NCI-H82 treated with DMSO at 0.1 percent for 48 hours (cell line): ENCODE measurements at regions not wholly inside any gene's neighbourhood (a gene's known extent, or its start where the extent isn't known, plus 50 kb on each side); places are given as distances from the start of the nearest gene placed in this dataset.
"Not testable (repeated sequence)": the region's sequence is repeated elsewhere in the genome, so short reads cannot be mapped to it uniquely, and the experiment has no call there.

Experiments used
- DNase-seq: peaks from one replicate; lab custom pipeline; 2025; ENCODE audit not compliant: unreplicated experiment; lab: John Stamatoyannopoulos, UW

DNA sequence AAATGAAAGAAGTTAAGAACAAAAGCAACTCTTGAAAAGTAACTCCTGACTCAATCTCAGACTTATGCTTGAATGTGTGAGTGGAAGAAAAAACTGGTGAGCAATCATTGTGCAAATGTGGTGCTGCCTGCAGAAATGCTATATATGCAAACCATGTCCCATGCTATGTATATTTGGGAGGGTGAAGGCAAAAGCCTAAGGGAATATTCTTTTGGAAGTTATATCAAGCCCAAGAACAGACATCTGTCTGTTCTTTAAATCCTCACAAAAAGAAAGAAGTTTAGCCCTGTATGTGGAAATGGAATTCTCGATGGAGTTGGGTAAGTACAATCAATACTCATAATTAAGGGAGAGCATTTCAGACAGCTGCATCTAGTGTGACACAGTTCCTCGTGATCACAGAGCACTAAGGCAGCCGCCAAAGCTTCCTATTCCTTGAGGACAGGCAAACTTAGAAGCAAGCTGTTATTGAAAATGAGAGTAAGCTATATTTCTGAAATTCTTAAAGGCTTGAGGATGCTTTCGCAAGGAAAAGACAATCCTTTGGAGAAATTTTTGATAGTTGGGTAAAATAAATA lies 406.5 kb upstream of the CHORDC1 start:
- no peak for DNase-seq

DNA sequence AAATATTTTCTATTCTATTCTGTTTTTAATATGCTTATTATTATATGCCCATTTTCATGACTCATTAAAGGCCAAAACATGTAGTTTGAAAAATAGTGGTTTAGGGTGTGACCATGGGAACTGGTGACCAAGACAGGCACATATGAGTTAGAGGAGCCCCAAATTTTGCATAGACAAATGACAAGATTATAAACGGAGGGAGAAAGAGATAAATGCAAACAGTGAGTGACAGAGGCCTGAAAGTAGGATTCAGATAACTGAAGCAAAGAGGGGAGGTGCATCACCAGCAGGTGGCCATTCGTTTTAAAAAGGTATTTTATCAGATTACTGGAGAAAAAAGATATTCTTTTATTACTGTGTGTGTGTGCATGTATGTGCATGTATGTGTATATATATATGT lies 391.5 kb upstream of the CHORDC1 start:
- no peak for DNase-seq

DNA sequence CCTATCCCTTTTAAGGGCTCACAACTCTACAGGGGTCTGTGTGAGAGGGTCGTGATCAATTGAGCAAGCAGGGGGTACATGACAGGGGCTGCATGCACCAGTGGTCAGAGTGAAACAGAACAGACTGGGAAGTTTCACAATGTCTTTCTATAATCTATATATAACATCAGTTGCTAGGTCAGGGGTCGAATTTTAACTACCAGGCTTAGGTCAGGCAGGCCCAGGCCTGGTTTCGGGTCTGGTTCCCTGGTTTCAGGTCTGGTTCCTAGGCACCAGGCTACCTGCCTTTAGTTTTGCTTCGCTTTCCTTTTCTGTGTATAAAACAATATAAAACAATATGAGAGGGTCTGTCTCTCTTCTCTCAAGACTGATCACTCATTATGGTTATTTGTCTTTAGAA lies 390.2 kb upstream of the CHORDC1 start:
- DNase-seq = not testable (repeated sequence)

DNA sequence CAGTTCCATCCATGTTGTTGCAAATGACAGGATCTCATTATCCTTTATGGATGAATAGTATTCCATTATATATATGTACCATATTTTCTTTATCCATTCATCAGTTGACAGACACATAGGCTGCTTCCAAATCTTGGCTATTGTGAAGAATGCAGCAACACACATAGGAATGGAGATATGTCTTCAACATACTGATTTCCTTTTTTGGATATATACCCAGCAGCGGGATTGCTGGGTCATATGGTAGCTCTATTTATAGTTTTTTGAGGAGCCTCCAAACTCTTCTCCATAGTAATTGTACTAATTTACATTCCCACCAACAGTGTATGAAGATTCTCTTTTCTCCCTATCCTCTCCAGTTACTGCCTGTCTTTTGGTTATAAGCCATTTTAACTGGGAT lies 383.9 kb upstream of the CHORDC1 start:
- DNase-seq = no peak

DNA sequence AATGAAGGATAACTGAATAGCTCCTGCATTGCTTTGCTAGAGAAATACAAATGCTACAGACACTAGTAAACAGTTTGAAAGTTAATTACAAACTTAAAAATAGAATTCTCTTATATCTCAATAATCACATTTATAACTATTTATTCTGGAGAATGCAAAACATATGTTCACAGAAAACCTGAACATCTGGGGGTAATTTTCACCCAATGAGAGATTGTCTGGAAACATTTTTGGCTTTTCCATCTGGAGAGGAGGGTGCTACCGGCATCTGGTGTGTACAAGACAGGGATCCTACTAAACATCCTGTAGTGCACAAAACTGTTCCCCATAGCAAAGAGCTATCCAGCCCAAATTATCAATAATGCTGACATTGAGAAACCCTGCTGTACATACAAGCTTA lies 378.4 kb upstream of the CHORDC1 start:
- DNase-seq = no peak

DNA sequence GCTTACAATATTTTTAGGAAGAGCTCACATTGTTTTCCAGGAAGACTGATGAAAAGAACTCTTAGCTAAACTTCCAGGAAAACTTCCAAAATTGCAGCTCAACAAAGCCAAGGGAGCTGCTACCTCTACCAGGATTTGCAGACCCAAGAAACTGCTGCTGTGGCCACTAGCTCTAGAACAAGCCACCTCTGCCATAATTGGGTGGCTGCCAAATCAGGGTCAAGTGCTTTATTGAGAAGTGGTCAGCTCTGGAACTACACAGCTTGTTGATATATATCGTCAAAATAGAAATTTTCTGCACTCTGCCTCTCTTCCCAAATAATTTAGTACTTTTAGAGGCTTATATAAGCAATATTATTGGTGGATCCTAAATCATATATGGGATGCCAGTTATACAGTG lies 371.8 kb upstream of the CHORDC1 start:
- no peak for DNase-seq

DNA sequence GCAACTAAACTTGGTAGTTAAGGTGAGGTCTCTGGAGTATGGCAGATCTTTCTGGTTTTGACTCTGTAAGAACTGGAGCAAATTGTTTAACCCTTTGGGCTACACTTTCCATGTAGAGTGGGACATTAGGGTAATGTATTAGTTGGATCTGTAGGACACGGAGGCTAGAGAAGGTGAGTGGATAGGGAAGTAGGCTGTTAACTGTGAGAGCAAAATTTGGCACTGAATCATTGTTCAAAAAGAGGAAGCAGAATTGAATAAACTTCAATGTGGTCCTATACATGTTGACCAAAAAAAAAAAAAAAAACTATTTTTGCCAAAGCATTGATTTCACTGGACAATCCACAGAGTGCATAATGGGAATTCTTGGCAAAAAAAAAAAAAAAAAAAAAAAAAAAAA lies 370.2 kb upstream of the CHORDC1 start:
- no peak for DNase-seq

DNA sequence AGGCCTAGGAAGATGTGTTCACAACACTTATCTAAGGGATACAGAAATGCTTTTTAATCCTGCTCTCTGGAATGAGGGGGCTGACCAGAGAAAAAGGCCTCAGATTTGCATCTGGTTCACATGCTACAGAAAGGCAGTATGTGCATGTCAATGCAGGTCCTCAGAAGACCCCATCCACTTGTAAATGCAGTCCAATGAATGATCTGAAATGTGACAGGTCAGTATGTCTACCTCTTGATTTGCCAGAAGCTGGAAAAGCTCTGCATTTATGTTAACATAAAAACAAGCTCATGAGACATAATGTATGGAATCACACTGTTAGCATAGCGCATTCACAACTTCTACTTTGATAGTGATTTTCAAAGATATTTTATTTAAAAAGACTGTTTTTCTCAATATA lies 367.4 kb upstream of the CHORDC1 start:
- DNase-seq = no peak

DNA sequence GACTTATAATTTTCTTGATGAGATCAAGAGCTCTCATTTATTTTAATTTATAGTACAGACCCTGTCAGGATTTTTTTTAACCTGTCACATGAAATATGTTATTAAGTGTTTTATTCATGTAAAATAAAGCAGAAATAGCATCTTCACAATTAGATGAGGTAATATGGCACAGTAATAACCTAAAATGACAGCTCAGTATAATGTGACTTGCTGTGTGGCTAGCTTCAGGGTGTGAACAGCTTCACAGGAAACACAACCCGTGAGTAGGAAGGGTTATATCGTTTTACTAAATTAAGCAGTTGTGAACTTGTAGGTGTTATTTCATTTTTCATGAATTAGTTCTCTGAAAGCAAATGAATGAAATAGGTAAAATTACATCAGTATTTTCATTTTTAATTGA lies 366.9 kb upstream of the CHORDC1 start:
- DNase-seq = no peak

DNA sequence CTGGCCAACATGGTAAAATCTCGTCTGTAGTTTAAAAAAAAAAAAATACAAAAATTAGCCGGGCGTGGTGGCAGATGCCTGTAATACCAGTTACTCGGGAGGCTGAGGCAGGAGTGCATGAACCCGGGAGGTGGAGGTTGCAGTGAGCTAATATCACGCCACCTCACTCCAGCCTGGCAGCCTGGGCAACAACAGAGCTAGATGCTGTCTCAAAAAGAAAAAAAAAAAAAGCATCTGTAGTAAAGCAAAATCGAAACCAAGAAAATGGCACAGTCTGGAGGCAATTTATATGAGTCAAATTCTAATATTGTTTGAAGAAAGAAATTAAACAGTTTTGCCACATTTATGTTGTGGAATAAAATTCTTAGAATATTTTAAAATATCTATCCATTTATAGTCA lies 365.0 kb upstream of the CHORDC1 start:
- no peak for DNase-seq

DNA sequence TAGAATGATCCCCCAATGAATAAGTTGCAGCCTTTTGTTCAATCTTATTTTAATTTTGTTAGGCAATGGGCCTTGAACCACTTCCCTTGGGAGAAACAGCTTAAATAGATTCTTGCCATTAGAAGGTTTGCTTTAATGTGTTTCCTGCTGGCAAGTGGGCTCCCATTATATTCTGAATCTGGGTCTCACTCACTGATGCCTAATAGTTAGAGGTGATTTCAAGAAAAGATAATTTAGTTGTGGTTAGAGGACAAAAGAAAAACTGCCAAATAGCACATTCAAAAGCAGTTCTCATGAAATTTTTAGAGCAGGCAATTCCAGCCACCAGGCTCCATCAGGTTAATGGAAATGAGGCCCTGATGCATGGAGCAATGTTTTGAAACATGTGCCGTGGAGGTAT lies 362.6 kb upstream of the CHORDC1 start:
- DNase-seq = no peak

DNA sequence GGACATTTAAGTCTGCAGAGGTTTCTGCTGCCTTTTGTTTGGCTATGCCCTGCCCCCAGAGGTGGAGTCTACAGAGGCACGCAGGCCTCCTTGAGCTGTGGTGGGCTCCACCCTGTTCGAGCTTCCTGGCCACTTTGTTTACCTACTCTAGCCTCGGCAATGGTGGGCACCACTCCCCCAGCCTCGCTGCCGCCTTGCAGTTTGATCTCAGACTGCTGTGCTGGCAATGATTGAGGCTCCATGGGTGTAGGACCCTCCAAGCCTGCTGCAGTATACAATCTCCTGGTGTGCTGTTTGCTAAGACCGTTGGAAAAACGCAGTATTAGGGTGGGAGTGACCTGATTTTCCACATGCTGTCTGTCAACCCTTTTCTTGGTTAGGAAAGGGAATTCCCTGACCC lies 360.1 kb upstream of the CHORDC1 start:
- not testable (repeated sequence) for DNase-seq

DNA sequence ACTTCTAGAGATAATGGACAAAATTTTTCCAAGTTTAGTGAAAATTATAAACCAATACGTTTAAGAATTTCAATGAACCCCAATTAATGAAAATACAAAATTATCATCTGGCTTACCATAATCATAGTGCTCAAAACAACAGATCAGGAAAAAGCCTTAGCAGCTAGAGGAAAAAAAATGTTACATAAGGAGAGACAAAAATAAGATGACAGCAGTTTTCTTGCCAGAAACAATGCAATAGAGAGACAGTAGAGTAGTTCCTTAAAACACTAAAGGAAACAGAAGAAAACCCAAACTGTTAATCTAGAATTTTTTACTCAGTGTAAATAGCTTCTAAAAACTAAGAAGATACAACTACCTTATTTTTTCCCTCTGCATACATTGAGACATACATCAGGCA lies 341.7 kb upstream of the CHORDC1 start:
- no peak for DNase-seq

DNA sequence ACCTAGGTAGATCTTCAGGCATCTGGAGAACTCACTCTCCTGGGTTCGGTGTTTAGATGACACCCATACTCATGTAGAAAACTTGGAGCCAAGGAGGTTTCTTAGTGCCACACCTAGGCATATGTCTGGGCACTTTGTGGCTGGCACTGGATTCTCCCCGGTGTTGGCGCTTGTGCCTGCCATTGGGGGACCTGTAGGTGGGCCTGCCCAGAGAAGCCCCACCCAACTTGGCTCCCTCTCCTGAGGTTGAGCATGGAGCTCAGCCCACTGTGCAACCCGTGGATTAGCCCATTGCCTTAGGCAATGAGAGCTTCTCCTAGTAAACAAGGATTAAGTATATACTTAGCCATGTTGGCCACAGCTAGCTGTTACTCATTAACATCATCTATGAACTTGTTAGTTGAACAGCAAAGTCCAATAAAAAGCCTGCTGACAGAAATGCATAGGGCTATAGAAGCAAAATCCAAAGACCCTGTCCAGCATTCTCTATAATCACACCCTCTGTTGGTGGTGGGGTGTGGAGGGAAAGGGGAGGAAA lies 335.5 kb upstream of the CHORDC1 start:
- no peak for DNase-seq

DNA sequence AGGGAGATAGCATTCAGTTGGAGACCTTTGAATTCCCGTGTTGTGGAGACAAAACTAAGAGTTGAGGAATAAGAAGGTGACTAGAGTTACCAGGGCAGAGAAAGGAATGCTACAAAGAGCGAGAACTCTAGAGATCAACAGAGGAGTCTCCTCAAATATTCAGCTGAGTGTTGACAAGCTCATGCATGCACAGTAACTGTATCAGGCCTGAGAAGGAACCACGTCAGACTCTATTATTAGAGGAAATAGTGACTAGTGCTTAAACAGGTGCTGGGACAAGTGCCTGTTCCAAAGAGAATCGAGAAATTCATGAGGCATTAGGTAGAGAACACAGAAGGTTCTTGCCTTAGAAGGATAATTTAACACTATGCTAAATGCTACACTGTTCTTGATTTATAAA lies 333.8 kb upstream of the CHORDC1 start:
- no peak for DNase-seq

DNA sequence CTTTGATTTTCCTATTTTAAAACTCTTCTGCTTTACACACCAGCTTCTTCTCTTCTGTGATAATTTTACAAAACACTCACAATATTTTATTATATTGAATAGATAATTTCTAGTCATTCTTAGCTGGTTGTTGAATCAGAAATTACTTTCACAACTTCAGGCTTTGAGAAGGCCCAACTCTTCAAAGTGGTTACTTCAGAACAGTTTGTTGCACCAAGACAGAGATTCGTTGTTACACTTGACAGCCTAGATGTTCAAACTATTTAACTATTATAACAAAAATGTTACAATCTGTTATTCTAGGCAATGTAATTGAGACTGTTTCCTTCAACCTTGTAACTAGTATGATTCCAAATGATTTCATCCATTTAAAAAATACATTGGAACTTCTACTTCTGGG lies 333.2 kb upstream of the CHORDC1 start:
- no peak for DNase-seq

DNA sequence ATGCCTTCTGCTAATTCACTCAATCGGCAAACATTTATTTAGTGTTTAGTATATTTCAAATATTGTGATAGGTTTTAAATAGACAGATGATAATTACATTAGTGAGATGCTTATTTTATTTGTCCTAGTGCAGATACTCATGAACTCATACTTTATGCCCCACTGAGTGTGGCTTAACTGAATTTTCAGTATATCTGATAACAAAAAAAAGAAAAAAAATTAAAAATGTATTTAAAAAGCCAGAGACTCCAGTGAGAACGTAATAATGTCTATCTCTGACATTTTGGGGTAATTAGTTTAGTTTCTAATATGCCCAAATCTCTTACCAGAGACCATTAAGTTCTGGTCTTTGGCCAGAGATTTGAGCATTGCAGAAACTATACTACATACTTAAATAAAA lies 332.6 kb upstream of the CHORDC1 start:
- DNase-seq = no peak

DNA sequence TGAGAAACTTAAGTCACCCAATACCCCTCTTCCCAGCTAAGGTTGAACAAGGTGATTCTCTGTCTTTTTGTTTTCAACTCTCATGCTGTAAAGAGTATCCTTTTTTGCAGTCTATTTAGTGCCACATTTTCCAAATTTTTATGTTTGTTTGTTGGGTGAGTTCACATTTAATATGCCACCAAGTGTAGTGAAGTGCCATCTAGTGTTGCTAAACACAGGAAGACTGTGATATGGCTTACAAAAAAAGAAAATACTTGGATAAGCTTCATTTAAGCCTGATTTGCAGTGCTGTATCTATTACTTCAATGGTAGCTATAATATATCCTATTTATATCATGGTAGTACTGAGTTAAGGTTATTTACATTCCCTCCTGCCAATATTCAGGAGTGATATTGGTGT lies 319.2 kb upstream of the CHORDC1 start:
- no peak for DNase-seq

DNA sequence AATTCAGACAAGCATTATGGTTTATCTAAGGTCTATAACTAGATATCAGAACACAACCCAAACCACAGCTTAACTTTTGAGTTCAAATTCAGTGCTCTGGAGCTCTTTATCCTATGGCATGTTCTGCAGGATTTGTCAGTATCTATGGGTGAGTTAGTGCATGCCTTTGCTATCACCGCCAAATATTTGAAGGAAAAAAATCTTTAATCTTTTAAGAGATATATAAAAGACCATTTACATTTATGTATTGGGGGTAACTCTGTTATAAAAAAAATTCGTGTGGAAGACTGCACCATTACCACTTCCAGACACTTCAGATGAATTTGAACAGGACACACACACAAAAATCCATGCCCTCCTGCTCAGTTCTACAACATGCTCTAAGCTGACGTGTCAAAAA lies 313.5 kb upstream of the CHORDC1 start:
- no peak for DNase-seq

DNA sequence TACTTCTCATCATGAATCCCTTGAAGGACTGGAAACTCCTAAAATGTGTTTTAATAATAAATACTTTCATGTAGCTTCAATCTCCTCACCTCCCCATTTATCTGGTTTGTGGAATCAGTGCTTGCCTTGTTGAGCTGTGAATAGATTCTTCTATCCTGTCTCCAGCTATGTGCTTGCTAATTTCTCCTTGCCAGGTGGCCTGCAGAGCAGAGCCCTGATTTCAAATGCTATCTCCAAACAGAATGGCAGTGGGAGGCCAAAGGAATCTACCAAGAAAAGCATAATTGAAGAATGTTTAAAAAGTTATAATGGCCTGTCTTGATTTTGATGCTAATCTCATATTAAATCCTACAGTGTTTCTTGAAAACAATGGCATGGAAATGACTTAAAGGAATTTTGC lies 309.3 kb upstream of the CHORDC1 start:
- DNase-seq = no peak

DNA sequence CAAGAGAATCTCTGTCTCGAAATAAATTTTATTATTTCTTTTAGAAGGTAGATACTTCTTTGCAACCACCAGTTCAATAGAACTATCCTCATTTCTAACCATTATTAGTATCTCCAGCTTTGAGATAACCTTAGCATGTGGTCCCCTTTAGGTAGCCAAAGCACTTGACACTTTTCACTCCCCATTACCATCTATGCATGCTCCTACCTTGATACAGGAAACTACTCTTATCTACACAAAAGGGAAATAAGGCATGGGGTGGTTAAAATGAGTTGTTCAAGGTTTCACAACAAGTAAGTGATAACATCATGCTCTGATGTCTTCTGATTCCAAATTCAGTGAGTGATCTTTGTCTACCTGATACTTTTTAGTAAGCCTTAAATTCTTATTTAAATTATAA lies 308.2 kb upstream of the CHORDC1 start:
- DNase-seq = no peak

DNA sequence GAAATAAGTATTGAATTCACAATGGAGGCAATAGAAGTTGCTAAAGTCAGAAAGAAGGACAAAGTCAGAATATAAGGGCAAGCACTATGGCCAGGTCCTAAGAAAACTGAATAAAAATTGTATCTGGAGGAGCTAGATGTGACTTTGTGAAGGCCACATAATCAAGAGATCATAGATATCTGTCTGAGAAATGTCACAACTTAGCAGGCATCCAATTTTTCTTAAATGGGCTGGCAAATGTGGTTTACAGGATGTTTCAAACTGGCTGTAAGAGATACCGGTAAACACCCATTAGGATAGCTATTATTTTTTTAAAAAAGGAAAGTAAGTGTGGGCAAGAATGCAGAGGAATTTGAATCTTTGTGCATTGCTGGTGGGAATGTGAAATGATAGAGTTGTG lies 303.1 kb upstream of the CHORDC1 start:
- DNase-seq = no peak

DNA sequence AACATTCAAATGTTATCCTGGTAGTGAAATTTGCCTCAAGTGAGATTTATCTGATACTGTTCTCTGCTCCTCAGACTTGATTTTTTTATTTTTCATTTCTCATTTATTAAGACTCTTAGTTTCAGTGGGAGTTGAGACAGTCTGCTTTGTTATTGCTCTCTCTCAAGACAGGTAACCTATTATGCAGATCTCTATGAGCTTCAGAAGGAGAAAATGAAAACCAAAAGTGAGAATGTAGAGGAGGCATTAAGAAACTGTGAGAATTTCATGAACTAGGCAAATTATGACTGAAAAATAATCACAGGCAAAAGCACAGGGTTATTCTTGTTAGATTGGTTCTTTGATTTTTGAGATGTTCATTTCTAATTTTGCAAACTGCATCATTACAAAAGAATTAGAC lies 290.0 kb upstream of the CHORDC1 start:
- no peak for DNase-seq

DNA sequence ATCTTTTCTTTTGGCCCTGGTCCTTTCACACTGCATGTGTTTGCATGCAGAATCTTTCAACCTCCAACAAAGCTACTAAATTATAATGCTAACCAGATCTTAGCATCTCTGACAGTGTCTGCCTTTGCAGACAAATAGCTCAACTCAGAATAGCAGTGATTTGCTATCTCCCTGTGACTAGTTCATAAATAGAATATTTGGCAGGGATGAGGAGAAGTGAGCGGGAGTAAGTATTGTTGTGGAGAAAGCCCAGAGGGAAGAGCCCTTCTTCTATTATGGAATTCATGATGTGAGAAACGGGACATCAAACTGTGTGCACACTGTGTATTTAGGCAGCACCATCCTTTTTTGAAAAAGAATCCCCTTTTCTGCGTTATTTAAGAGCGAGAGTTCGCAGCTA lies 288.0 kb upstream of the CHORDC1 start:
- no peak for DNase-seq
